Effector memory CD8-positive, alpha-beta T cell (primary cell): ENCODE measurements at regions not wholly inside any gene's neighbourhood (a gene's known extent, or its start where the extent isn't known, plus 50 kb on each side); places are given as distances from the start of the nearest gene placed in this dataset.

ENCODE experiments used
- ATAC-seq: fragments of 150-1000 bp; cut with Tn5 transposase; replicated peaks from 2 replicates; pipeline ENCODE4 v1.10.0; 2021; ENCODE audit warnings: mild to moderate bottlenecking, moderate library complexity
- DNase-seq, 3 experiments: peaks; one replicate each; pipeline ENCODE4 v3.0.0; 2021
- H3K27ac Mint-ChIP-seq, 2 donors: one replicate each; pipeline ENCODE4 v1.8.0; 2022; ENCODE audit warnings: mild to moderate bottlenecking in 2 of 2, mixed read lengths in 2 of 2, moderate library complexity in 2 of 2
- H3K27me3 Mint-ChIP-seq, 2 donors: one replicate each; pipeline ENCODE4 v1.8.0; 2022; ENCODE audit warnings: mixed read lengths in 2 of 2
- H3K36me3 Mint-ChIP-seq: one replicate; pipeline ENCODE4 v1.8.0; 2022; ENCODE audit warnings: mild to moderate bottlenecking, moderate library complexity, mixed read lengths; ENCODE audit not compliant: insufficient read depth
- H3K4me1 Mint-ChIP-seq, 2 donors: one replicate each; pipeline ENCODE4 v1.8.0; 2022; ENCODE audit warnings: low read depth in 2 of 2, mixed read lengths in 2 of 2
- H3K4me3 Mint-ChIP-seq, 2 donors: one replicate each; pipeline ENCODE4 v1.8.0; 2022; ENCODE audit warnings: mild to moderate bottlenecking in 2 of 2, mixed read lengths in 2 of 2, moderate library complexity in 2 of 2
- H3K9me3 Mint-ChIP-seq, 2 donors: one replicate each; pipeline ENCODE4 v1.8.0; 2022; ENCODE audit warnings: mixed read lengths in 2 of 2

GRCh38 chr4:15348236-15348635, 79.6 kb upstream of the C1QTNF7 start:
- Mint-ChIP-seq H3K4me3 (no peak overlapping the region), H3K27ac (no peak overlapping the region), H3K9me3 (no peaks in the 10 kb centered on the region), H3K4me1 (peaks cover 3 to 9% of the 10 kb centered on the region in 2 donors), H3K27me3 (peaks cover 0 to 10% of the 10 kb centered on the region in 2 donors), H3K36me3 (no peaks in the 10 kb centered on the region)
- no peak for ATAC-seq
- DNase-seq = no peak

DNA sequence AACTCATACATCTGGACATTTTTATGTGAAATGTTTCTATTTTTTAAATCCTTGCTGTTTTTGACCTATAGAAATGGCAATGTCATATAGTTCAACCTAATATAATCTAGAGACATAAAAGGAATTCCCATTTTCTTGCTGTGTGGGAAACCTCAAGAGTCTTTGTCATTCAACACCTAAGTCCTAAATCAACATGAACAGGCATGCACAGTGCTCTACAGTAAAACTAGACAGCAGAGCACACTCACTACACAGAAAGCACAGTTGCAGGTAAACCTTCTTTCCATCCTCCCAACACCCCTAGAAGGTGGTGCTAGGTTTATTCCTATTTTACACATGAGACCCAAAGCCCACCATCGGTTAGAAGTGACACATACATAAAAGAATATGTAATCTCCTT, 79.1 kb upstream of the C1QTNF7 start:
- ATAC-seq (no peak), DNase-seq (no peak)
- Mint-ChIP-seq H3K4me1 (peaks cover 3 to 9% of the 10 kb centered on the region in 2 donors), H3K9me3 (no peaks in the 10 kb centered on the region), H3K4me3 (no peak overlapping the region), H3K36me3 (no peaks in the 10 kb centered on the region), H3K27ac (no peak overlapping the region), H3K27me3 (peaks cover 0 to 10% of the 10 kb centered on the region in 2 donors)

DNA sequence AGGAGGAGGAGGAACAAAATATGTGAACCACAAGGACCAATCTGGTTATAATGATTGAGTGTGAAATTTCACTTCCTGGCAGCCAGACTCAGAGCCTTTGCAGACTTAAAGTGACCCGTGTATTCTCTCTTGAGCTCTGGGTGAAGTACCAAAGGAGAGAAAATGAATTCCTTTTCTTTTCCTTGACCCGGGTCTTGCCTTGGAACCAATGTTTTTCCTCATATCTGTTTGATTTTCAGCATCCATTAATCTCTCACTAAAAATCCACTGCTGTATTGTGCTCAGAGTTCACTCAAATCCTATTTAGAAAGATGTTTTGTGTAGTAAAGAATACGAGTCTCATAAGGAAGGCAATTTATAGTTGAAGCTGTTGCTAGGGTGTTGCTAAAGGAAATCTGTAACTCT, 78.3 kb upstream of the C1QTNF7 start:
- ATAC-seq (peak; percentile 37), DNase-seq (no peak)
- H3K27ac Mint-ChIP-seq = peak overlapping the region in 1 of 2 donors; percentile 17
- peaks cover 3 to 9% of the 10 kb centered on the region in 2 donors for H3K4me1 Mint-ChIP-seq
- H3K27me3 Mint-ChIP-seq = peaks cover 0 to 10% of the 10 kb centered on the region in 2 donors
- no peaks in the 10 kb centered on the region for H3K36me3 Mint-ChIP-seq
- peak overlapping the region in 1 of 2 donors; percentile 15 for H3K4me3 Mint-ChIP-seq
- H3K9me3 Mint-ChIP-seq = no peaks in the 10 kb centered on the region

DNA sequence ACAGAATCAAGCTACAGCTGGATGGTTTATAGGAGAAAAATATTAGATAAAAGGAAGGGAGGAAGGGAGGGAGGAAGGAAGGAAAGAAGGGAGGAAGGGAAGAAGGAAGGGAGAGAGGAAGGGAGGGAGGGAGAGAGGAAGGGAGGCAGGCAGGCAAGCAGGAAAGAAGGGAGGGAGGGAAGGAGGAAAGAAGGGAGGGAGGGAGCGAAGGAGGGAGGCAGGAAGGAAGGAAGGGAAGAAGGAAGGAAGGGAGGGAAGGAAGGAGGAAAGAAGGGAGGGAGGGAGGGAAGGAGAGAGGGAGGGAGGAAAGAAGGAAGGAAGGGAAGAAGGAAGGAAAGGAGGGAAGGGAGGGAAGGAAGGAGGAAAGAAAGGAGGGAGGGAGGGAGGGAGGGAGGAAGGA, 77.9 kb upstream of the C1QTNF7 start:
- Mint-ChIP-seq H3K27me3 (peaks cover 0 to 10% of the 10 kb centered on the region in 2 donors), H3K4me1 (peaks cover 3 to 9% of the 10 kb centered on the region in 2 donors), H3K36me3 (no peaks in the 10 kb centered on the region), H3K4me3 (peak overlapping the region in 1 of 2 donors; percentile 15), H3K27ac (peak overlapping the region in 1 of 2 donors; percentile 17), H3K9me3 (no peaks in the 10 kb centered on the region)
- ATAC-seq = no peak
- DNase-seq = no peak

- ATAC-seq = no peak
Measured at GRCh38 chr4:15352524-15352923, 75.3 kb upstream of the C1QTNF7 start.

DNA sequence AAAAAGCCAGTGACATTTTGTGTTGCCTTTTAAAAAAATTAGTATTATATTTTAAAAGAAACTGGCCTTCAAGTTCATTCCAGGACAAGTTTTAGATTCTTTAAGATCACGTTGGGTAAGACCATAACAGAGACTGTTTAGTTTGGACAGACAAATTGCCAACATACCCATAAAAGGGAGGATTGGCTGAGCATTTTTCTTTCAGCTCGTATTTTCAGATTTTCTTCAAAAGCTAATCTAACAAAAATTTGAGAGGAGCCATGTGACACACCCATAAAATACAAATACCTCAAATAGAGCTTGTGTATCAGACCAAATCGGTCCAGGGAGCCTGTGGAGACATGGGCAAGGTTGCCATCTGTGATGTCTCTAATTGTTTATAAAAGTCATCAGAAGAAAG, 74.6 kb upstream of the C1QTNF7 start:
- Mint-ChIP-seq H3K36me3 (no peaks in the 10 kb centered on the region), H3K27ac (no peak overlapping the region), H3K9me3 (no peaks in the 10 kb centered on the region), H3K27me3 (peaks cover 9 to 16% of the 10 kb centered on the region in 2 donors), H3K4me3 (no peak overlapping the region), H3K4me1 (peaks cover 3 to 9% of the 10 kb centered on the region in 2 donors)
- no peak for ATAC-seq
- DNase-seq = no peak

More at GRCh38 chr4:15352524-15352923, 75.3 kb upstream of the C1QTNF7 start:
- H3K4me1 Mint-ChIP-seq = peaks cover 3 to 9% of the 10 kb centered on the region in 2 donors
- H3K9me3 Mint-ChIP-seq = no peaks in the 10 kb centered on the region
- H3K36me3 Mint-ChIP-seq = no peaks in the 10 kb centered on the region
- DNase-seq = no peak
- H3K4me3 Mint-ChIP-seq = no peak overlapping the region
- no peak overlapping the region for H3K27ac Mint-ChIP-seq
- peaks cover 4 to 15% of the 10 kb centered on the region in 2 donors for H3K27me3 Mint-ChIP-seq

DNA sequence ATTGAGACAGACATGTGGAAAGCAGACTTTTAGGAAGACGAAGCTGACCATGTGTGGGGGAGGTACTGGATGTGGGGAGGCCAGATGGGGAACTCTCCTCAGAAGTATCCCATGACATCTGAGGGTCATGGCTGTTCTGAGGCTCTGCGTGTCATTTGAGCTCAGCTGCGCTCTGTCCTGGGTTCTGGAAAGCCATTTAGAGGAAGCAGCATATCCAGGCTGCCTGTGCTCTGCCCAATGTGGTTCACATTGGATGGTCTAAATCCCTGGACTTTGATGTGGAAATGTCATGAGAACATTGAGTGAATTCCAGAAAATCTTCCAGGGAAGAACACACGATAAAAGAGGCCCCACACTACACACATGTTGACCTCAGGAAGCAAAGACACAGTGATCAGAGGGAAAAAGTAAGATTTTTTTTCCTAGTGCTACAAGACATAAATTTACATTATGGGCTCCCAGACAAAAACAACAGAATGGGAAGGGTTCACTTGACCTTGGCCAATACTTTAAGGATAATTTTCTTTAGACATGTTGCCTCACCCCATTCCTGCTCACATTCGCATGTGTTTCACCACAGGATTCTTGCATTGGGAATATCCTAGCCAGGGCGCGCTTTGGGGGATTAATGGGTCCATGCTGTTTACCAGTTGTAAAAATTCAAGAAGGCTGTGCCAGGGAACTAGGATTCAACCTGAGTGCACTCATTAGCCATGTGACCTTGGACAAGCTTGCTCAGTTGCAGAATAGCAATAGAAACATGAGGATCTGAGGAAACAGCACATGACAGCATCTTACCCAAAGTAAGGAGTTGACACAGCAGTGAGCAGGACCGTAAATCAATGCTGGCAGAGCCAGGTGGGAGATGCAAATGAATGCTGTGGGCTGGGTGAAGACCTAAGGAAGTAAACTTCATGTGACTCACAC, 73.2 kb upstream of the C1QTNF7 start:
- Mint-ChIP-seq H3K4me1 (peaks cover 2% of the 10 kb centered on the region in 2 donors), H3K27me3 (peaks cover 9 to 16% of the 10 kb centered on the region in 2 donors), H3K9me3 (no peaks in the 10 kb centered on the region), H3K36me3 (no peaks in the 10 kb centered on the region), H3K27ac (no peak overlapping the region), H3K4me3 (no peak overlapping the region)
- DNase-seq = no peak
- no peak for ATAC-seq

- DNase-seq = no peak
- no peaks in the 10 kb centered on the region for H3K4me1 Mint-ChIP-seq
- no peak overlapping the region for H3K4me3 Mint-ChIP-seq
- no peaks in the 10 kb centered on the region for H3K9me3 Mint-ChIP-seq
- H3K27me3 Mint-ChIP-seq = peaks cover 9 to 20% of the 10 kb centered on the region in 2 donors
- H3K27ac Mint-ChIP-seq = no peak overlapping the region
- ATAC-seq = no peak
- no peaks in the 10 kb centered on the region for H3K36me3 Mint-ChIP-seq
Measured at GRCh38 chr4:15361529-15361928, 66.3 kb upstream of the C1QTNF7 start.

GRCh38 chr4:15362541-15362940, 65.3 kb upstream of the C1QTNF7 start:
- Mint-ChIP-seq H3K9me3 (no peaks in the 10 kb centered on the region), H3K36me3 (no peaks in the 10 kb centered on the region), H3K27ac (no peak overlapping the region), H3K4me1 (no peaks in the 10 kb centered on the region), H3K27me3 (peaks cover 5 to 15% of the 10 kb centered on the region in 2 donors), H3K4me3 (no peak overlapping the region)
- DNase-seq (no peak), ATAC-seq (no peak)

DNA sequence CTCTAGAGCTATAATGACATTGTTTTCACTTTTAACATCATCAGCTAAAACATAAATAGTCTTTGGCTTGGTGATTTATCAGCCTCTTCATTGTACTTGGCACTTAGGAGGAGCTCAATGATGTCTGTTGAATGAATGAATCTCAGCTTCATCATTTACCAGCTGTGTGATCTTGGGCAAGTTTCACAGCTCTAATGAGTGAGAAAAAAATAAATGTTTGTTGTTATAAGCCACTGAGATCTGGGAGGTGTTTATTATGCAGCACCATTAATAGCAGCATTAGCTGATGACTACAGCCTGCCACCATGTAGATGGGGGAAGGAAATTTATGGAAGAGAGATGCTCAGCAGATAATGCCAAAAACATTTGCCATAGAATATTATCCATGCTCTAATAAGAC, 63.6 kb upstream of the C1QTNF7 start:
- Mint-ChIP-seq H3K4me3 (no peak overlapping the region), H3K27ac (no peak overlapping the region), H3K27me3 (peaks cover 0 to 8% of the 10 kb centered on the region in 2 donors), H3K36me3 (no peaks in the 10 kb centered on the region), H3K9me3 (no peaks in the 10 kb centered on the region), H3K4me1 (no peaks in the 10 kb centered on the region)
- DNase-seq (no peak), ATAC-seq (no peak)

- DNase-seq (no peak), ATAC-seq (no peak)
- H3K36me3 Mint-ChIP-seq = no peaks in the 10 kb centered on the region
- no peak overlapping the region for H3K4me3 Mint-ChIP-seq
- no peak overlapping the region for H3K27ac Mint-ChIP-seq
- H3K4me1 Mint-ChIP-seq = no peaks in the 10 kb centered on the region
- H3K9me3 Mint-ChIP-seq = no peaks in the 10 kb centered on the region
- no peaks in the 10 kb centered on the region for H3K27me3 Mint-ChIP-seq
Measured at GRCh38 chr4:15365641-15366040, 62.2 kb upstream of the C1QTNF7 start.

DNA sequence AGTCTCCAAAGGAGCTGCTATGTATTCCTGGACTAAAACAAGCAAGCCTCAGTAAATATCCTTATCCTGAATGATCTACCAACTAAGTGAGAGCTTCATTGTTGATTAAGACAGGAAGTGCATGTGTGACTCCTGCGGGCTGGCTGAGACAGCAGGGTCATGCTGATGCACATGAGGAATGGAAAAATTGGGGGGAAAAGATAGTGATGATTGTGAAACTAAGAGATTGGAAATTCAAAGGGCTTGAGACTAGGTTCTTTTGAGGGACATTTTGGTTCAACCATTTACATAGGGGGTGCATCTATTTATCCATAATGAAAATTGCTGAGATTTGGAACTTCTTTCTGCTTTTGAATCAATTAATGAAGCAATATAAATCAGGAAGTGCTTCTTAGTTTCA, 61.1 kb upstream of the C1QTNF7 start:
- DNase-seq = no peak
- Mint-ChIP-seq H3K36me3 (no peaks in the 10 kb centered on the region), H3K9me3 (no peaks in the 10 kb centered on the region), H3K4me3 (no peak overlapping the region), H3K27ac (no peak overlapping the region), H3K27me3 (peaks cover 7 to 10% of the 10 kb centered on the region in 2 donors), H3K4me1 (no peaks in the 10 kb centered on the region)
- no peak for ATAC-seq

- Mint-ChIP-seq H3K4me3 (no peak overlapping the region), H3K36me3 (no peaks in the 10 kb centered on the region), H3K27me3 (peaks cover 7 to 22% of the 10 kb centered on the region in 2 donors), H3K27ac (no peak overlapping the region), H3K4me1 (no peaks in the 10 kb centered on the region), H3K9me3 (no peaks in the 10 kb centered on the region)
- ATAC-seq = no peak
- DNase-seq = no peak
Measured at GRCh38 chr4:15368856-15369255, 59.0 kb upstream of the C1QTNF7 start.

DNA sequence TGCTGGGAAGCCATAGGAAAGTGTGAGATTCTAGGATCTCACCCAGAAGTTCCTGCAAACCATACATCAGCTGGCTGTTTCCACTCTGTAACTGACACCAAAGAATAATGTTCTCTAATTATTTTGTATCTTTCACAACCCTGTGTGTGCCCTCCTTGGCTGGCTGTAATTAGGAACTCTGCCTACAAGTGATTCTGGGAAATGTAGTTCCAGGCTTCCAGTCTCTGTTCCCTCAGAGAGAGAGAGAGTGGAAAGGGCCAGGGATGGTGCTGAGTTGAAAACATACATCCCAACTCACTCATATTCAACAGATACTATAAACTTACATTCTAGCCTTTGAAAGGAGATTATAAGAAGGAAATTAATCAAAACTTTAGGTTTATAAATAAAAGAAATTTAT, 57.5 kb upstream of the C1QTNF7 start:
- Mint-ChIP-seq H3K27me3 (peaks cover 14 to 22% of the 10 kb centered on the region in 2 donors), H3K4me1 (no peaks in the 10 kb centered on the region), H3K9me3 (no peaks in the 10 kb centered on the region), H3K27ac (no peak overlapping the region), H3K36me3 (no peaks in the 10 kb centered on the region), H3K4me3 (no peak overlapping the region)
- no peak for ATAC-seq
- DNase-seq = no peak
